ENCODE measurements at regions not wholly inside any gene's neighbourhood (a gene's known extent, or its start where the extent isn't known, plus 50 kb on each side); places are given as distances from the start of the nearest gene placed in this dataset.

DNA sequence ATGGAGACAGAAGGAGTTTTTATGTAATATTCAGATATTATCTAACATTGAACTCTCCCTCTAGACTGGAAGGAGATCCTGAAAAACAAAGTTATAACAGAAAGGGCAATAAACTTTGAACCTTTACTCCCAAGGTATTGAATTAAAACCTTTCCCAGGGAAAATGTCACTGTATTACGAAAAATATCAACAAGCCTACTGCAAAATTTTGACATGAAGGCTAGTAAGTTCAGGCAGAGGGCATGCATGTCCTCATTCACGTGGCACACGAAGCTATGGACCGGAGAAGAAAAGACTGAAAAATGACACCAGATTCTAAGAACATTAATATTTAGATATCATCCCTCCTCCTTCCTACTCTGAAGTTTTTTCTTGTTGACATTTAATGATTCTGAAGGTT, 638.8 kb downstream of the LRRC70 start (continued):
- no peak for TF ChIP-seq JUN (IDR thresholded peaks at IDR 0.05; ENCODE audit: low read depth, low read length)
- TF ChIP-seq POLR2AphosphoS5 (IDR thresholded peaks at IDR 0.05; ENCODE audit: low read depth, low read length): no peak
- TF ChIP-seq BACH1 (IDR thresholded peaks at IDR 0.05; ENCODE audit: low read length): no peak
- TF ChIP-seq FOSL1 (IDR thresholded peaks at IDR 0.05; ENCODE audit: insufficient read depth, low read depth, low read length): no peak
- TF ChIP-seq, protein P1, sequence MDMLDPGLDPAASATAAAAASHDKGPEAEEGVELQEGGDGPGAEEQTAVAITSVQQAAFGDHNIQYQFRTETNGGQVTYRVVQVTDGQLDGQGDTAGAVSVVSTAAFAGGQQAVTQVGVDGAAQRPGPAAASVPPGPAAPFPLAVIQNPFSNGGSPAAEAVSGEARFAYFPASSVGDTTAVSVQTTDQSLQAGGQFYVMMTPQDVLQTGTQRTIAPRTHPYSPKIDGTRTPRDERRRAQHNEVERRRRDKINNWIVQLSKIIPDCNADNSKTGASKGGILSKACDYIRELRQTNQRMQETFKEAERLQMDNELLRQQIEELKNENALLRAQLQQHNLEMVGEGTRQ (IDR thresholded peaks at IDR 0.05; ENCODE audit: low read length): no peak

All from H1 (cell line).